ENCODE measurements at regions not wholly inside any gene's neighbourhood (a gene's known extent, or its start where the extent isn't known, plus 50 kb on each side); places are given as distances from the start of the nearest gene placed in this dataset.

DNA sequence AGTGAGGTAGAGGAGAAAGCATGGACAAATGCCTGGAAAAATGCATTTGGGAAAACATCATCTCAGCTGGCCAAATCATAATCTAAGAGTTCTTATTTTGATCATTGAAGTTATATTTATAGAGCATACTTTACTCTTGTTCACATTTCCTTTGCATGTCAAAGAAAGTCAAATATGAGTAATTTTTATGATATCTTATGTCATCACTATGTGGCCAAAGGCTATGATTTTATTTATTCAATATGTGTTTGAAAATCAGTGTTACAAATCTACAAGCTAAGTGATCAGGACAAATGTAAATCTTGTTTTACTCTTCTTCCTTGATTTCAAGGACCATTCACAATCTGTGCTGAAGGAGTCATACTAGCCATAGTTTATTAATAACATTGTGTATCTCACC, 237.2 kb upstream of the DPH6 start:
- no peak for DNase-seq

DNA sequence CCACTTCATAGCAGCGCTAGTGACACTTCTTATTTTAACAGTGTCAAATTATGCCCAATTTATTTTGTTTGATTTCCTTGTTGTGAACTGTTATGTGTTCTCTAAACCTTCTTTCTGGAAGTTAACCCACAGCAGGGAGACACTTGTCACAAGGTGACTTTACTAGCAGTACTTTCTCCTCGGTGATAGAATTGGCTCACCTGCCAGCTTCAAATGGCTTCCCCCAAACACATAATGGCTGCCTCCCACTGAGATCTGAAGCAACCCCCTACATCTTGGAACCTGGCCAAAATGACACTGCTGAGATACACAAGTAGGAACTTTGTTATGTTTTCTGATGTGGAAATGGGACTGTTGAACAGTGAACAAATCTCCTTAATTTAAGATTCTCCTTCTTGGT, 238.8 kb upstream of the DPH6 start:
- peak; percentile 60 for DNase-seq

DNA sequence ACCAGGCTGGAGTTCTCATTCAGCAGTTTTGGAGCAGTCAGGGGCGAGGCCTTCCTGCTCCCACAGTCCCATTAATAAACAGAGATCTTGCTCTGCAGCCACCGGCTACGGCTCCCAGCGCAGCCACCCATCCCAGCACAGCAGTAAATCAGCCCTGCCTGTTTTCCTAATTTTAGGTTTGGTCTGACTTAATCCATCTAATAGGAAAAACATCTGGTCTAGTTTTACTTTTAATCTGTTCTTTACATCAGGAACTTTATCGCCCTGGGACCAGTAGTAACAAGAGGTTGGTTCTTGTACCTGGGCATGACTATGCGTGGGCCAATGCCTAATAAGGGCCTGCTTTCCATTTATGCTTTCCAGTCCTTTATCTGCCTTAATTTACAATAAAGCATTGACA, 264.0 kb upstream of the DPH6 start:
- no peak for DNase-seq

DNA sequence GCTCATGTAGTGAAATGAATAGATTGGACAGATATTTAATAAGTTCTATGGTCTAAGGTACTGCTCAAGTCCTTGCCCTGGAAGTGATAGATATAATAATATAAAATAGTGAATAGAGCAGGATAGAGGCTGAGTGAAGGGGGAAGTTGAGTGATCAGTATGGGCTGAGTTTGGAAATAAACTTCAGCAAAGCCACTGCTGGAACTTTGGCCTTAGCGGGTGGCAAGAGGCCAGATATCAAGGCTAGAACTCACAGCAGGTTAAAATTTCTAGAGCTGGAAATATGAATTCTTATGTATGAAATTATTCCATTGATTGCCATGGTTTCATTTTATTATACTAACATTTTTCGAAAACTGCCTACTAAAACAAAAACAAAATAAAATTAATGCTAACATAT, 267.6 kb upstream of the DPH6 start:
- DNase-seq: no peak

DNA sequence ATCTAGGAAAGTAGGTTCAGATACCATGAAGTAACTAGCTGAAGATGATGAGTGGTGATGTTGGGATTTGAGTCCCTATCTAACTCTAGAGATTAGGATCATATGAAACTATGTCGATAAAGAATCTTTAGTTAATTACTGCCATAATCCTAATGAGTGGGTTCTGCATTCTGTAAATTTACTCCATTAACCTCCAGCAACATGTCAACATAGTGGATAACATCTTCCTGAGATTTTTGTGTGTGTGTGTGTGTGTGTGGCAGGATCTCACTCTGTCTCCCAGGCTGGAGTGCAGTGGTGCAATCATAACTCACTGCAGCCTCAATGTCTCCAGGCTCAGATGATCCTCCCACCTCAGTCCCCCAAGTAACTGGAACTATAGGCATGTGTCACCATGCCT, 272.9 kb upstream of the DPH6 start:
- DNase-seq: no peak

DNA sequence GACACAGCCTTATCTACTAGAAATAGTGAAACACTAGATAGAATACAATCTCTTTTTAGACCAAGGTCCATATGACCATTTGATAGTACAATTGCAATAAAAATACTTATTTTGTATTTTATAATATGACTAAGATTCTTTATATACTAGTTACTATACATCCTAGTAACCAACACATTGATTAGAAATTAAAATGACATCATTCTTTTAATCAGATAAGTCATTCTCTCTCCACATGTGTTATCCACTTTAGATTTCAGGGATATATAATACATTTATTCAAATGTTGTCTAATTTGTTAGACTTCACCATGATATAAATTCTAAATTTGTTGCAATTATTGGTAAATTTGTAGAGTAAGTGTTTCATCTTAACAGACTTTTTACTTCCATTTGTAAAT, 276.2 kb upstream of the DPH6 start:
- no peak for DNase-seq

DNA sequence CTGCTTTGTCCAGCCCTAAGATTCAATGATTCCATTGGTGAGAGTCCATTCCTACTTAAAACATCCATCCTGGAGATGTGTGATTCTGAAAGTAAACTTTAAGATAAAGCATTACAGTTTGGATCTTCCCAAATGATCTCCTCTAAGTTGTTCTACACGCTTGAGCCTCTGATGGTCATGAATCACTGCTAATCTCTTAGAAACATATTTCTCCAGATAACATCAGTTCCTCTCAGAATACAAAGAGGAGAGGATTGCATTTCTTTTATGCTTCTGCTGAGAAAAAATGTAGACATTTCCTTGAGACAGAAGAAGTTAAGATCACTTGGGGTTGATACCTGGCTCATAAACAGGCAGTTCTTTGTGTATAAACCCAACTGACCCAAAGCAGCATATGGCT, 281.2 kb upstream of the DPH6 start:
- DNase-seq: no peak

DNA sequence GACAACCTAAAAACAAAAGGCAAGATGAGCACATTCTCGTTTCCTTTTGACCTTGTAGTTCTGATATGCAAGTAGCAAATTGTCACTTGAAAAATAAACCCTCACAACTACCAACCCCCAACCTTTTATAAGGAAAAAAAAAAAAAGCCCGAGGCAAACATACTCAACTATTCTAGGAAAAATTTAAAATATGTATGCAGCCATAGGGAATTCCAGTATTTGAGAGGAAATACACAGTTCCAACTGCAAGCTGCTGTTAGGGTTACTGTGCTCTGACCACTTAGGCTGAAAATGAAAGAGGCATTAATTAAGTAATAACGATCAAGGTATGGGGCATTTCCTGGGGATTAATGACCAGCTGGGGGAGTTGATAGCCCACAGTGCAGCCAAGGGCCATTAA, 281.9 kb upstream of the DPH6 start:
- no peak for DNase-seq

DNA sequence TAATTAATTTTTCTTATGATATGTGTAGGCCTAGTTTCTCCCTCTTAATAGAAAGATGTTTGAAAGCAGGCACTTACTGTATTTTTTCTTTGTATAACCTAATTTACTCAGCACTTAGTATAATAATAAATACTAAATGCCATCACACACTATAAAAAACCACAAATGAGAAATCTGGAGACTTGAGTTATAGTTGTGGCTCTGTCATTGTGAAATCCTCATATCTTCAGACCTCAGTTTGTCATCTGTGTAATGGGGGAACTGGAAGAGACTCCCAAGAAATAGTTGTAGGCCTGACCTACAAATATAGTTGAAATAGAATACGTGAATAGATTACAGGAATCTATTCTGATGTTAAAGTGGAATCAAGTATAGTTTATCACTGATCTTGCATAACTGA, 287.6 kb upstream of the DPH6 start:
- no peak for DNase-seq

DNA sequence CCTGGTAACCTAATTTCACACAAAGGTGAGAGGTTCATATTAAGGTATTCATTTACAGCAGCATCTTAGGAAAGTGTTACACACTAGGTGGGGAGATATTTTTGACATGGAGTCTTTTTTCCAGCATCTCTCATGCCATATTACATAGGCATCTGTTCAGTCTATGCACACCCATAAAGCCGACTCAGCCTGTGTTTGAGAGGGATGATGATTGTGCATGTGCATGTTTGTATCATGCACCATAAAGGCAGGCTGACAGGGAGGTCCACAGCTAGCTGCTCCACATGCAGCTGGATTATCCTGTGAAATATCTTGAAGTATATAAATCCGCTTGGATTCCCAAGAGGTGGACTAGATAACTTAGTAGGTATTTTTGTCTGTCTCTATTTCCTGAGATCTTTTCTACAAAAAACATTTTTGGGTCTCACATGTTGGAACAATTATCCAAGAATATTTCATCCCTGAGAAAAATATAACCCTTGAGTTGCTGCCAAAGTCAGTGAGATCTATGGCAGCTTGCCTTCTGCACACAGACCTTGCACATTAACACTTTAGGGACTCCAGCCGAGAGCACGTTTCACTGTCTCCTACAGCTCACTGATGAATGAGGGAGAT, 288.4 kb upstream of the DPH6 start:
- no peak for DNase-seq

DNA sequence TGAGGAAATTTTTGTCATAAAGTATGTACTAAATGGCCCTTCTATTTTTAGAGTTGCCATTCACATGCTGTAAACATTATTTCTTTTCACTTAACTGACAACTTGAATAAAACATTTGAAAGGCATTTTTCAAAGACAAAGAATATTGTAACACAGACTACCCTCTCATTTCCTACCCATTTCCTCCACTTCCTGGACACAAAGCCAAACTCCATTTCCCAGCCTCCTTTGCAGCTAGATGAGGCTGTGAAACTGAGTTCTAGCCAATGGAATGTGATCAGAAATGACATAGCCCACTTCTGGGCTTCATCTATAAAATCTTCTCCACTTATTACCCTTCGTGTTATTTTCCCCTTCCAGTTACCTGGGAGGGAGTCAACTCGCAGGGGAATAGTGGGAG, 288.9 kb upstream of the DPH6 start:
- no peak for DNase-seq

DNA sequence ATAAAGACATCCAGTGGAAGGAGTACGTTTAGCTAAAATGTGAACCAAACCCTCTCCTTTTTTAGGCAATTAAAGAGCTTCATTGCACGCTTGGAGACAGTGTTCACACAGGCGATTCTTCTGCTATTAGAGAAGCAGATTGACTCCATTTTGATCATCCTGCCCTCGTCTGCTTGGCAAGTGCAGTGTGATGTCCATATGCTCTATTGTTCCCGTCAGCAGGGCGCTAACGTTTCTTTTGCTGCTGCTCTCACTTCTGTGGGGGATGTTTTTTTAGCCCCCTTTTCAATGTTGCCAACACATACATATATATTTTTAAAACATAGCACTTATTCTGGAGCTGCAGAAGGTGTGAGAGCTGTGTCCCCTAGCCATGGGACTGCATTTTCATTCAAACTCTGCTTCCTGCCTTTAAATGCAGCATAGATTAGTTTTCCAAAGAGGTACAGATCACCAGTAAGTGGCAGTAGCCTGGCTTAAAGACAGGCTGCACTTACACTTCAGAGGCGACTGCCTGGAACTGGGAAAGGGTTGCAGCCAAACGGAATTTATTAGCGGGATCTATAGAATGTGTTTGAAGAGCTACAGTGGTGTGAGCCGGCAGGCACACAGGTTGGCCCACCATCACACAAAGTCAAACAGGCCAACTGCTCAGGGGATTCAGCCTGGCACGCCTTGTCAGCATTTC, 292.6 kb upstream of the DPH6 start:
- DNase-seq: no peak

DNA sequence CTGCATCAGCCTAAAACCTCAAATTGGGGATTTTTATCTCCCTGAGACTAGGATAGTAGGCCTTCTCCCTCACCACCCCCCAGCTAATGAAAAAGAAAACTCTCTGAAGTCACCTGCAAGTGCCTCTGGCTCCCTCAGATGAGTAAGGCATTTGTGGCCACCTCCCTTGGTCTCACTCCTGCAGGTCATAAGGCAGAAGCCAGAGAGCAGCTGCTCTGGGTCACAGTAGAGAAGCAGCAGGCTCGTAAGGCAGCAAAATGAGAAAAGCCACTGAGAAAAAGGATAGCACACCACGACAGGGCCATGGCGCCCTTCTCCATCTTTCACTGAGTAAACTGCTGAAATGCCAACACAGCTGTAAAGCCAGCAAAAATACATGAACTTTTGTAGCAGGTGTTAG, 296.7 kb upstream of the DPH6 start:
- DNase-seq: no peak

DNA sequence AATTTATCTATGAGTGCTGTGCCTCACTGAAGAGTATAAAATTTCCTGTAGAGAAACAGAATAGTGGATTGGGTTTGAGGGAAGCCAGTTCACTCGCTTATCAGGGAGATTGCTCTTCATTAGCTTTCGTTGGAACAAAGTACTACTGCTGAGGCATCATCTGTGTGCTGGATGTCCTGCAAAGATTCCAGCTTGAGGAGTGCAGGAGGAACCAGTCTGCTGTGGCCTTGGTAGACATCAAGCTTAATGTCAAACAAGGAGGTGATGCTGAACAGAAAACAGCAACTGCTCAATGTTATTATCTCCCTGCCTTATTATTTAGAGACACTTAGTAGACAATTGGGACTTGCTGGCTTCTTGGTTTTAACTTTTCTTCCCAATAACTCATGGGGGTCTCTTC, 297.5 kb upstream of the DPH6 start:
- no peak for DNase-seq

DNA sequence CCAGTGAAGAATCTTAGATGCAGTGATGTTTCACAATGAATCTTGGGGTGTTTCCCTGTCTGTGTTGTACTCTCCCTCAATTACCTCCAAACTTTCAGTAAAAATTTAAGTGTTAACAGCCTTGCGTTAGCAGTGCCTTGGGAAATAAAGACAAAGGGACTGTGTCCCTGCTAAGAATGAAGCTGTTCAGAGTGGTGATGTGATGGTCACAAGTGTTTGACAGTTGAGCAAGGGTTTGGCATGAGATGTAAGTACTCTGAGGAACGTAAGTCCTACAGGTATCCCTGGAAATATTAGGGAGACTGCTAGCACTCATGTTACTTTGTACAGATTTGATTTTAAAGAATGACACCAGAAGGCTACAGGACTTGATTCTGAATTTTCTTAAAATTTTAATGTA, 304.3 kb upstream of the DPH6 start:
- no peak for DNase-seq

DNA sequence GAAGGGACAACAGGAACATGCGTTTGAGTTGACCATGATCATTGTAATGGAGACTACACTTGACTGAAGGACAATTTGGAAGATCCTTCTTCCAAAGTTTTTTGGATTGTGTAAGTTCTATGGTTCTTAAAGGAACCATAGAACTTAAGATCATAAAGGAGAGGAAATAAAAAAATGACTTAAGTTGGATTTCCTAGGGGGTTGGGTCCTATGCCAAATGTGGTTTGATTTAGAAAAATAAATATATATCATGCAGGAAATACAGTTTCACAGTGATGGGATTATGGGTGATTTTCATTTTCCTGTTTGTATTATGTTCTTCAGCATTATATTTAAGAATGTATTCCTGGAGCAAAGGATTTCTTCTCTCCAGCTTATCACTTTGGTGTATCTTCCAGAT, 305.5 kb upstream of the DPH6 start:
- DNase-seq: no peak

DNA sequence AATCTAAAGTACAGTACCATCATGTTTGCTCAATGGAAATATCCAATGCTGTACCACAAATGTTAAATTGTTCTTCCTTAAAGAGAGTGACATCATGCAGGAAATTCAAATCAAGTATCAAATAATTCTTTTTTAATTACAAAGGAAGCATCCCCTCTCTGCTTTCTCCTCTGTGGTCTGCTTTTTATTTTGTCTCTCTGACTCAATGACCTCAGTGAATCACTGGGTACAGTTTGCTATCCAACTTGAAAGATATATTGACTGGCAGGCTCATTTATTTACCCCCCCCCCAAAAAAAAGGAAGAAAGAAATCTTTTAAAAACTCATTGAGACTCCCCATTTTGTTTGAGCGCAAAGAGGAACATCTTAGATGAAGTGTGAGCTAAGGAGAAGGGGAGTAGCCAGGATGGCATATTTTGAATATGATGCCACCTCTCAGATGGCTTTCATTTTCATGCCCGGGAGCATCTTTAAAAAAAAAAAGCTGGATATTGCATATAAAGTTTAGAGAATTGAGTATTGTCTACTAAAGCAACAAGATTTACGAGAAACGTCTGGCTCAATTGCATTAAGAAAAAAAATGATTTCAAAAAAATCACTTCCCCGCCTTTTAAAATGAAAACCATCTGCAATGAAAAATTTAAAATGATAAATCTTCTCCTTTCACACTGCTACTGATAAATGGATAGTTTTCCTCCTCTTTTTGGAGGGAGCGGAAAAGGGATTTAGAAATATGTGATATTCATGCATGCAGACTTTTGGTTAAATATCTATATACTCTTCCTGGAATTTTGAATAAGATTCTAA, 307.1 kb upstream of the DPH6 start:
- no peak for DNase-seq

DNA sequence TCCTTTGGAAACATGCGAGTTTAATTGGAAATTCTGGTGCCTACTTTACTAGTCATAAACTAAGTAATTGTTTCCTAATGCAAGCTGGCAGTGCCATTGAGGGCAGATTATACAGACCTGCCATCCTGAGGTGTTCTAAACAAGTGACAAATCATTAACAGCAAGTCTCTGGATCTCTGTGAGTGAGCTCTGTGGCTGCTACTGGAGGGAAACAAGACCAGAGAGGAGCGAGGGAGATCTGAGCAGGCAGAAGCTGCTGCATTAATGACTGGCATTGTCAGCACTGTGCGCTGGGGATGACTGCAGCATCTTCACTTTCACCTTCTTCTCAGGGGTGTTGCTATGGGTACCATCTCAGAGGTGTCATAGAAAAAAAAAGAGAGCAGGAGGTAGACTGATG, 308.4 kb upstream of the DPH6 start:
- DNase-seq: no peak

DNA sequence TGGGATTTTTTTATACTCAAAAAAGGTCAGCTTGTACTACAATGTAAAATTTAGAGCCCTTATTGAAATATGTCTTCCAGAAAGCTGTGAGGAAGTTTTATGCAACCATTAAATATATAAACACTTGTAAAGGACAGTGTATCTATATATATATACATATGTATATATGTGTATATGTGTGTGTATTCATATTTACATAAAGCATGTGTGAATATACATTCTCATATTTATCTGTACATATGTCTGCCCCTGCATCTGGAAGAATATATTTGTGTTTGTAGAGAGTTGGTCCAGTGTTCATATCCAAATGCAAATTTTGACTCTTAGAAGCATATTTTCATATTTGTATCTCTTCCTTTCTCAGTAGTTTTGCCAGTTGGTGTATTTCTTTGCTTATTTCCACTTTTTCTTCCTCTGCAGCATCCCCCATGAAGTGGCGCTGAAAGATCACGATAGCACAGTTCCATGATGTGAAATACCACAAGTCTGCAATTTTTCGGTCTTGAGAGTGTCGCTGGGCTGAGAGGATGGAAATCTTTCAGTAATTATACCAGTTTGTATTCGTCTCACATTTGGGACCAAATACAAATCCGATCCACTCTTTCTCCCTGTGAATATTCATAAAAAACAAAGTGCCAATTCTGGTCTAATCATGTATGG, 311.7 kb upstream of the DPH6 start:
- no peak for DNase-seq

DNA sequence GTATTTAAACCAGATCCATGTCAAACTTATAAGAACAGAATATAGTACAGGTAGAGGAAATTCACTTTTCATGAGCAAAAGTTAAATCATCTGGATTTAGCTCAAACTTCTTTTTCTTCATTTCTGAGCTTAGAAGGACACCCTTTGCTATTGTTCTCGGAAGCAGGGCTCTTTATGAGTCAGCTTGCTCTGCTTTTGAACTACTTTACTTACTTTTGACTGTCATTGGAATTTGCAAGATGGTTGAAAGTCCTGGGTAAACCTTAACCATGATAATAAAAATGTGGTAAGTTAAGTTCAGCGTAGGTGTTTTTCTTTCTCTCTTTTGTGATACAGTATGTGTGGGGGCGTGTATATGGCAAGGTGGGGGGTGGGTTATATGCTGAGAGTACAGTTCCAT, 312.7 kb upstream of the DPH6 start:
- DNase-seq: no peak

DNA sequence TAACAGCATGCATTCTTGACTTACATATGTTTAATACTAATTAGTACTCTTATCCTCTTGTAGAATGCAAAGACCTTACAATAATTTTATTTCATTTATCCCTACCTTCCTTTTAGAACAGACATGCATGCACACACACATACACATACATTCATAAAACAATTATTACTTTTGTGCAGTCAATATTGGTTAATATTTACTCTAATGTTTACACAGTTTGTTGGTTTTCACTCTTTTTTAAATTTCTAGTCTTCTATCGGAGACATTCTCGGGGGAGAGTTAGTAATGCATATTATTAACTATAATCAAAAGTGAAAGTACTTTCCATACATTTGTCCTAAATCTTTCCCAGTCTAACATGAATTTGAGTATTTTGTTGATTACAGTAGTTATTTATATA, 317.7 kb upstream of the DPH6 start:
- DNase-seq: no peak

DNA sequence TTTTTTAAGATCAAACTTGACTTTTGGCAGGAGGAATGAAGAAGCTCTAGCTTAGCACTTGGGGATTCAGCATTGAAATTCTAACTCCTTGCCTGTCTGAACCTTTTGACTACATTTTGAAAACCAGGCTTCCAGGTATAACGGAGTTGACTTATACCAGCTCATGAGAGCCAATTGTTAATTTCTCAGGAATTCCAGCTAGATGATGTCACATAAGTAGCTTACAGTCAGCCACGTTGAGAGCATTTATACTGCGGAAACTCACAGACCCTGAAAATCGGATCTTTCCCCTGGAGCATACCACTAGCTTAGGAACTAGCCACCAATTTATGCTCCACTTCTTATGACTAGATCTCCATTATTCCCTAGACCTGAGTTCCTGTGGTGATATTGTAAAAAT, 321.4 kb upstream of the DPH6 start:
- no peak for DNase-seq

DNA sequence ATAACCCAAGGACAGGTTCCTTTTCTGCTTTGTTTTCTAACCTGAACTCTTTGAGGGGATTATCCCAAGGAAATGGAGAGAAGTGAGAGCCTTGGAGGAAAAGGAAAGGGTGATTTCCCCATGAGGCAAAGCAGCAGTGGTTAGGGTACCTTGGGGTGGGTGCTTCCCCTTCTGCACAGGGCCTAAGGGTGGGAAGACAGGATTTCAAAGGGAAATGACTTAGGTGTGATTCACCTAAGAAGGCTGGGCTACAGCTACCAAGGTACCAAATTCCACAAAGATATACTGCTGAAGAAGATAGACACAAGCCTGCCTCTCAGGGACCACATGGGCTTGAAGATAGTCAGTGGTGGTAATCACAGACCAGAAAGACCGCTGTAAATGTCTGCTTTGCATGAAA, 325.3 kb upstream of the DPH6 start:
- no peak for DNase-seq

DNA sequence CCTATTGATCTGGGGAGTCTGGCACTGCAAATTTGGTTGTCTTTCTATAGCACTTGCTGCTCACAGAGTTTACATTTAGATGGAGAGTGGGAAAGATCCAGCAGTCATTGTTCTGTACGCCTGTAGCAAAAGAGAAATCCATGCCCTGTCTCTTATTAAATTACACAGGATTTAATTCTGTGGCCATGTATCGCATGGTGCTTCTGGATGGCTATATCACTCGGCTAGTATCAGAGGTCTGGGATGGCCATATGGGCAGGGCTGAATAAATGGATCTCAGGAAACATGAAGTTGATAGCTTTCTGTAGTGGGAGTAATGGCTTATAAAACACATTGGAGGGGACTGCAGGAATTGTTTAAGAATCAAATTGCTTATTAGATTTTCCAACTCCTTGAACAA, 325.8 kb upstream of the DPH6 start:
- no peak for DNase-seq

Data from NCI-H774 (cell line).